Transverse colon (tissue), 4 donors: ENCODE measurements at regions not wholly inside any gene's neighbourhood (a gene's known extent, or its start where the extent isn't known, plus 50 kb on each side); places are given as distances from the start of the nearest gene placed in this dataset.

Experiments
- DNase-seq: peaks from one replicate; pipeline ENCODE4 v3.0.0-alpha.2; 2019
- H3K27ac ChIP-seq, 4 donors: fragments of 200-600 bp; sonication (generic); 2 replicates each; pipeline ENCODE4 v1.5.1; 2016 to 2018; ENCODE audit warnings: inconsistent platforms in 4 of 4
- H3K27me3 ChIP-seq: fragments of 200-600 bp; sonication (generic); 2 replicates; pipeline ENCODE4 v1.5.1; 2017; ENCODE audit warnings: inconsistent platforms
- H3K36me3 ChIP-seq, 4 donors: fragments of 200-600 bp; sonication (generic); 2 replicates each; pipeline ENCODE4 v1.5.1; 2017 to 2019; ENCODE audit warnings: inconsistent platforms in 4 of 4
- H3K4me1 ChIP-seq, 4 donors: fragments of 200-600 bp; sonication (generic); 2 replicates each; pipeline ENCODE4 v1.5.1; 2017 to 2020; ENCODE audit warnings: inconsistent platforms in 4 of 4
- H3K4me3 ChIP-seq, 4 donors: fragments of 200-600 bp; sonication (generic); 1 replicate in 1 of 4; 2 replicates in 3 of 4; pipeline versions ENCODE4 v1.5.1 to v1.6.1; 2017 to 2019; ENCODE audit warnings: inconsistent platforms in 4 of 4
- H3K9me3 ChIP-seq, 2 donors: fragments of 200-600 bp; sonication (generic); 2 replicates each; pipeline ENCODE4 v1.5.1; 2017 to 2019; ENCODE audit warnings: inconsistent platforms in 2 of 2
- CTCF ChIP-seq, 5 experiments: fragments of 200-600 bp in 3 of 5; fragments of 450-650 bp in 2 of 5; sonication (generic) in 3 of 5; IDR thresholded peaks; 1 replicate in 2 of 5; 2 replicates in 3 of 5; pipeline ENCODE4 v1.5.1; 2016 to 2017; ENCODE audit warnings: antibody characterized with exemption in 5 of 5, inconsistent platforms in 3 of 5, mild to moderate bottlenecking in 2 of 5, moderate library complexity in 1 of 5
- EP300 ChIP-seq: sonication (generic); formaldehyde crosslinking; IDR thresholded peaks from one replicate; pipeline ENCODE4 v1.6.1; 2017; ENCODE audit warnings: antibody characterized with exemption, low read depth
- POLR2A ChIP-seq: fragments of 450-650 bp; IDR thresholded peaks from one replicate; pipeline ENCODE4 v1.6.1; 2016; ENCODE audit warnings: antibody characterized with exemption, mild to moderate bottlenecking, moderate library complexity
- POLR2AphosphoS5 ChIP-seq, 3 donors: sonication (generic); formaldehyde crosslinking; IDR thresholded peaks; one replicate each; pipeline ENCODE4 v1.6.1; 2016; ENCODE audit warnings: antibody characterized with exemption in 3 of 3
- WGBS, 2 donors: methylation state at CpG; one replicate each; pipeline ENCODE4 v1.1.5; 2018; ENCODE audit warnings: low coverage in 1 of 2; 5-methylcytosine and 5-hydroxymethylcytosine counted together
- in situ Hi-C, 4 donors: fragments of 200-750 bp; cut with MboI; loops; one replicate each; pipeline versions ENCODE4 v1.15.0 to v1.15.1; 2017; ENCODE audit warnings: low sequenced_read_pairs in 3 of 4, low pct_ligation_motif_present in 1 of 4, low pct_unique_long_range_greater_than_20kb in 1 of 4
- intact Hi-C: fragments of 100-400 bp; cut with DNase I; formaldehyde crosslinking; loops from one replicate; pipeline ENCODE4 v1.15.1; 2023; ENCODE audit warnings: low total_unique reads

- whole genome bisulfite sequencing, 2 donors, result 64 to 100% methylated on average over 2 to 3 of the region's 3 CpGs
- intact Hi-C loops, result no loop called here
These were observed 51.1 kb downstream of the HYCC1 start for GRCh38 chr7:22962775-22963350.

GRCh38 chr7:22958742-22959141 is 55.2 kb downstream of the HYCC1 start:
- intact Hi-C loops, result no loop called here
- Histone ChIP-seq H3K27ac (no peak overlapping the region), H3K4me1 (no peaks in the 10 kb centered on the region), H3K27me3 (no peaks in the 10 kb centered on the region), H3K9me3 (no peaks in the 10 kb centered on the region), H3K36me3 (peaks cover 0 to 8% (median 0%) of the 10 kb centered on the region in 4 donors), H3K4me3 (no peak overlapping the region)
- DNase-seq, result no peak
- no peak for TF ChIP-seq CTCF (IDR thresholded peaks at IDR 0.05)
- TF ChIP-seq POLR2A, result no peak
- TF ChIP-seq EP300, result no peak
- no peak for TF ChIP-seq POLR2AphosphoS5 (IDR thresholded peaks at IDR 0.05)
- in situ Hi-C loops, result no loop called here
- 76 to 80% methylated on average over 1 of the region's 1 CpG for WGBS, 2 donors

More at GRCh38 chr7:22962775-22963350, 51.1 kb downstream of the HYCC1 start:
- no peak for TF ChIP-seq EP300
- TF ChIP-seq CTCF (IDR thresholded peaks at IDR 0.05), result no peak
- no peak for TF ChIP-seq POLR2A
- TF ChIP-seq POLR2AphosphoS5 (IDR thresholded peaks at IDR 0.05), result no peak
- Histone ChIP-seq H3K36me3 (peaks cover 0 to 8% (median 0%) of the 10 kb centered on the region in 4 donors), H3K9me3 (no peaks in the 10 kb centered on the region), H3K27me3 (no peaks in the 10 kb centered on the region), H3K27ac (no peak overlapping the region), H3K4me1 (no peaks in the 10 kb centered on the region), H3K4me3 (no peak overlapping the region)
- in situ Hi-C loops, result no loop called here
- no peak for DNase-seq

GRCh38 chr7:22954251-22954650 is 59.7 kb downstream of the HYCC1 start:
- in situ Hi-C loops, result no loop called here
- H3K27ac ChIP-seq, result no peak overlapping the region
- intact Hi-C loops, result no loop called here
- H3K4me3 ChIP-seq, result no peak overlapping the region
- H3K27me3 ChIP-seq, result no peaks in the 10 kb centered on the region
- no peak for DNase-seq
- H3K4me1 ChIP-seq, result no peaks in the 10 kb centered on the region
- TF ChIP-seq EP300 (no peak), POLR2AphosphoS5 (IDR thresholded peaks at IDR 0.05) (no peak), CTCF (IDR thresholded peaks at IDR 0.05) (no peak), POLR2A (no peak)
- H3K36me3 ChIP-seq, result peaks cover 0 to 3% (median 0%) of the 10 kb centered on the region in 4 donors
- 92 to 98% methylated on average over 1 of the region's 1 CpG for WGBS, 2 donors
- no peaks in the 10 kb centered on the region for H3K9me3 ChIP-seq

- TF ChIP-seq CTCF (IDR thresholded peaks at IDR 0.05) (no peak), EP300 (no peak), POLR2AphosphoS5 (IDR thresholded peaks at IDR 0.05) (no peak), POLR2A (no peak)
- intact Hi-C loops, result no loop called here
- no peak for DNase-seq
- WGBS, 2 donors, result 78 to 86% methylated on average over 4 of the region's 4 CpGs
- in situ Hi-C loops, result no loop called here
- Histone ChIP-seq H3K4me1 (no peaks in the 10 kb centered on the region), H3K36me3 (no peaks in the 10 kb centered on the region), H3K9me3 (no peaks in the 10 kb centered on the region), H3K4me3 (no peak overlapping the region), H3K27ac (no peak overlapping the region), H3K27me3 (no peaks in the 10 kb centered on the region)
These were observed 61.5 kb downstream of the HYCC1 start for GRCh38 chr7:22952306-22953015.
